GM21723 (cell line): ENCODE measurements at regions not wholly inside any gene's neighbourhood (a gene's known extent, or its start where the extent isn't known, plus 50 kb on each side); places are given as distances from the start of the nearest gene placed in this dataset.

ENCODE experiments used
- ATAC-seq: cut with Tn5 transposase; IDR thresholded peaks from one replicate; pipeline ENCODE4 v1.9.1; 2021; ENCODE audit warnings: mild to moderate bottlenecking, moderate library complexity; ENCODE audit not compliant: unreplicated experiment

DNA sequence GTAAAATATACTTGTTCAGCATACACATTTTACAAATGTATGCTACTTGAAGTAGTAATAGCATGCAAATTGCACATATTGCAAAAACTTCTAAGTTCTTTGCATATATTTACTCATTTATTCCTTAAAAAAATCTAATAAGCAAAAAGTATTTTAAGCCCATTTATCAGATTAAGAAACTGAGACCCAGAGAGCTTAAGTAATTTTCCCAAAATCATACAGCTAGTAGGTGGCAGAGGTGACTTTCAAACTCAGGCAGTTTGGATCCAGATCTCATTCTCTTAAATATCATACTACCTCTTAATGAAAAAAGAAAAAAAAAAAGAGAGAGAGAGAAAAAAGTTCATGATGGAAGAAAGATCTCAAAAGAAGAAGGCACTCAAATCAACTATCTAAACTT, 157.9 kb downstream of the RPS12 start:
- ATAC-seq = no peak

DNA sequence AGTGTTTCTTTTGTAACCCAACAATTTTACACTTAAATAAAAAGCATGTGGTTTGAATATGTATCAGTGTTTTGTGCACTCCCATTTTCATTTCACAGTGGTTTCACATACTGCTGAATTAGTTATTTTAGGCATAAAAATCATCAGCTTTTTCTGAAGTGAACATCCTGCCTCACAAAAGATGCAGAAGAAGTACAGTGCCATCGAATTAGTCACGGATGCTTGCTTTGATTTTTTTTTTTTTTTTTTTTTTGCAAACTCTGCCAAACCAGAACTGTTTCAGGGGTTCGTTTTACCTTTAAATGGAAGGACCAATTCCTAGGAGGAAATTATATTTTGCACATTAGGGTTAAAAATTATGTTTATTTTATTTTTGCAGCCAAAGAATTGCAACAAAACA, 158.6 kb downstream of the RPS12 start:
- no peak for ATAC-seq

DNA sequence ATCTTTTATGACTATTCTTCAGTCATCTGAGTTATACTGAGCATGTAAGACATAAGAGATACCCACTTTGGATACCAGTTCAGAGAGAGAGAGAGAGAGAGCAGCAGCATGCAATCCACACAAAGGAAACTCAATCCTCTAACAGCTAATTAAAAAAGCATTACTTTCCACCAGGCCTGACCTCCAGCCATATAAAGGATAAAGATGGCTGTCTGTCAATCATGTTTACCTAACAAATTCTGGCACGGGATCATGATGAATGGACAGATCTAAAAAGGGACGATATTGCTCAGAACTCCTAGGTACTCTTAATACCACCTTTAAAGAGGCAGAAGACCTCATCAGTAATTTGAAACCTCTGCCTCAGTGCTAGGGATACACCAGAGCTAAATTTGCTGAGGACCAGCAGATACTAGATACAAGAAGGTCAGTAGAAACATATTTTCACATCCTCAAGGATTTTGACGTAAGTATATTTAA, 159.2 kb downstream of the RPS12 start:
- ATAC-seq = no peak

GRCh38 chr6:132974122-132974521, 159.8 kb downstream of the RPS12 start:
- ATAC-seq = no peak

GRCh38 chr6:132977413-132977812, 163.0 kb downstream of the RPS12 start:
- ATAC-seq = no peak

DNA sequence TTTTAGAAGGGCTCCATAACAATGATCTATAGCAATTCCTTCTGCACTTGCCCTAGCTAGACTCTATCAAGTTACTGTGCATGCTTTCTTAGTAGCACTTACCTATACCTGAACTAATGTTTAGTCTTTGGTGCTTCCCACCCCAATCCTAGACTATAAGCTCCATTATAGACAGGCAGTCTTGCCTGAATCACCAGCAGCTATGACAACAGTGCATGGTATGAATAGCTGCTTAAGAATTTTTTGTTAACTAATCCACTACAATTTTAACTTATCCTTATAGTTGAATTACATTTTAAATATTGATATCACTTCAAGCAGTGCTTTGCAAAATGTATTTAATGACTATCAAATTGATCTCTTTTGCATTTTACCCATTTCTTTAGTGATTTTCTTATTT, 164.3 kb downstream of the RPS12 start:
- ATAC-seq = no peak

- no peak for ATAC-seq
Measured at GRCh38 chr6:132993738-132994137, 179.4 kb downstream of the RPS12 start.

DNA sequence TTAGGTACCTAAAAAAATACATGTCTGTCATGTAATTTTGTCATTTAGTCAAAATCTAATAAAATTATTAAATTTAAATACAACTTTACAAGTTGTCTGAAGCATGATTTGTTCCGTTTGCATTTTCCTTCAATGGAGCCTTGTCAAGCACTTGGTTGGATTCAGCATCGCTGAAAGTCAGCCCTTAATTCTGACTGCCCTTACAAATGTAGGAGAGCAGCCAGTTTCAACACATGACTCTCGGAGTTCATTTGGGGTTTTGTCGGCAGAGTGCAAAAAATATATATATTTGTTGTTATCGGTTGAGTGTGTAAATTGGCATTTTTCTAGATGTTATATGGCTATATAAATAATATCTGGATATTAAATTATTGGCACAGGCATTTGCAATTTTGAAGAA, 180.6 kb downstream of the RPS12 start:
- ATAC-seq = no peak

DNA sequence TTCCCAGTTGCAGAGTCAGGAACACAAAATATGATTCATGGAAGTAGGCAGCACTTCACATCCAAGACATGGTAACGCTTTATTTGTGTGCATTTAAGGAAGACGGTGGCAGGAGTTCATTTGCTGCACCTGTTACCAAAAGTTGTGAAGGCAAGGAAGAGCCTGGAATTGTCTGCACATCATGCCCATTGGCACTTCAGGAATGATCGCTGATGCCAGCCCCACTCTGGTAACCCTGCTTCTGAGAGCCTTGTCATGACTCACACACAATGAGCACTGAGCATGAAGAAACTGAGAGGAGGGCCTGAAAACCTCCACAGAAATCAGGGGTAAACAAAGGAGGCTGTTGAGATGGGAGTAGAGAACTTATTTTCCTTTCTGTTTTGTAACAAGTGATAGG, 181.1 kb downstream of the RPS12 start:
- no peak for ATAC-seq

- ATAC-seq = no peak
Measured at GRCh38 chr6:132998418-132998817, 184.0 kb downstream of the RPS12 start.

DNA sequence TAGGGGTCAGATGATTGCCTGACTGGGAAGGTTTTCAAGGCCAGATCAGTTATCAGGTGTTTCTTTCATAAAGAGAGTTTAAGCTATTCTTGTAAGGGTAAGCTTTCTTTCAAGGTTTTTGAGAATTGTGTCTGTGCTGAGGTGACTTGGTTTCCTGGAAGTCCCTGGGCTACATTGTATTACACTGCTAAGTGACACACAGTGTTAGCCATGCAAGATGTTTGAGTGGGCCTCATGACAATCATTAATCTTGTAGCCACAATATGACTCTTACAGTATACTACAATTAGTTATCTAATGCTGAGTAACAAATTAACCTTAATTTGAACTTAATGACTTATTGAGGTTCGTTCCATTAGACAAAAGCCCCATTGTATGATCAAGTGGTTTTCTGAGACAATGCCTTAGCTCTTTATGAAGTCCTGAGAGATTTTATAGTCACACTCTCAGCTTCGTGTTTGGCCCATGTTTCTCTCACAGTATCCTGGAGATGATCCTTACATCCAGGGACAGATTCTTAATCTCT, 186.7 kb downstream of the RPS12 start:
- ATAC-seq = no peak

DNA sequence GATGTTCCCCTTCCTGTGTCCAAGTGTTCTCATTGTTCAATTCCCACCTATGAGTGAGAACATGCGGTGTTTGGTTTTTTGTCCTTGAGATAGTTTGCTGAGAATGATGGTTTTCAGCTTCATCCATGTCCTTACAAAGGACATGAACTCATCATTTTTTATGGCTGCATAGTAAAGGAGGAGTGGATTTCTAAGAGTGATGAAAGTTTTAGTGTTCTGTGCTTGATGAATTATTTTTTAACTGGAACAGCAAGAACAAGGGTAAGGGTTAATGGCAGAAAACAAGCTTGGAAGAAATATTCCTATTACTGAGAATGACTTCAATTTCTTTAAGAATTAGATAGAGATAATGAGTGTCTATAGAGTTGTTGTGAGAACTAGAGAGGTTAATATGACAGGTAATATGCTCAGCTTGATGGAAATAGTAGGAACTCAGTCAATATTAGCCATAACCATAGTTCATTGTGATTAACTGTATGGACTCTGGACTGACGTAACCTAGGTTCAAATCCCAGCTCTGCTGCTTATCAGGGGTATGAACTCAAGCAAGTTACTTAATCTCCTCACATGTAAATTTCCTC, 190.0 kb downstream of the RPS12 start:
- no peak for ATAC-seq

DNA sequence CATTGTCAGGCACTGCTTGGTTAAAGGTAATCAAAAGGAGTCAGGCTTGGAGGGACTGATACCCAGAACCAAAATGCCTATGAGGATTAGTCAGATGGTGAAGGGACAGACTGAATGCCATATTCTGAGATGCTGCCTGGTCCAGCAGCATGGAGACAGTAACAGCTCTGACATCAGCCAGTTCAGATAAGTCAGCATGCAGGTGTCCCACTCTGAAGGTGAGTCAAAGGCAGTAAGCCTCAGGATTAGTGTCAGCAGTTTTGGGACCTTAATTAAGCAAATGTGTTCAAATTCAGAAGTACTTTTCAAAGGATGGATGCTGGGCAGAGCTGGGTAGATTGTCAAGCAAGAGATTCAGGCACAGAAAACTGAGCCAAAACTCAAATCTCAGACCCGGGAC, 198.4 kb downstream of the RPS12 start:
- no peak for ATAC-seq

- no peak for ATAC-seq
Measured at GRCh38 chr6:133016631-133017030, 202.3 kb downstream of the RPS12 start.

GRCh38 chr6:133017581-133017980, 203.2 kb downstream of the RPS12 start:
- no peak for ATAC-seq

DNA sequence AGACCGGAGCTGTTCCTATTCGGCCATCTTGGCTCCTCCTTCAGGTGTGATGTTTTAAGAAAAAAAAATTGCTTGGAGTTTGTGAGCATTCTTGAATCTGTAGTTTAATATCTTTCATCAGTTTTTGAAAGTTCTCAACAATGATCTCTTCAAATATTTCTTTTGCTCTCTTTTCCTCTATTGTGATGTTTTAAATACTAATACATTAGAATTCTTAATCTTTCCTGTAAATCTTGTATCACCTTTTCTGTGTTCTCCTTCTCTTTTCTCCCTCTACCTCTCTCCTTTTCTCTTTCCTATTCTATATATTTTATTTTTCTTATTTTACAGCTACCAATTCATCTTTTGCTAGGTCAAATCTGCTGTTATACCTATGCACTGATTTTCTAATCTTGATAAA, 212.3 kb downstream of the RPS12 start:
- no peak for ATAC-seq

DNA sequence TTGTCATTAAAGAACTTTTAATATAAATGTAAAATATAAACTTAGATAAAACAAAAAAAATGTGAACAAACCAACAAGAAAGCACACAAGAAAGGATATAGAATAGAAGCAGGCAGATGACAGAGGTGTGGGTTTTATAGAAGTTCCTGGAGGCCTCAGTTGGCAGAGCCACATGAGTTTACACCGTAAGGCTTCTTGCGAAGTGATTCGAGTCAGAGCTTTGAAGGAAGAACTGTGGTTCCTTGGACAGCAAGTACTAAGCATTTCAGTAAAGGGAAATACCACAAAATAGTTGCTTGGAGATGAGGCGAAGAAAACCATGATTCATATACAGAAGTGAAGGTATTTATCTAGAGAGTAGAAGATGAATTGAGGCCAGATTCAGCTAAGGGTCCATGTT, 207.9 kb upstream of the EYA4 start:
- no peak for ATAC-seq

DNA sequence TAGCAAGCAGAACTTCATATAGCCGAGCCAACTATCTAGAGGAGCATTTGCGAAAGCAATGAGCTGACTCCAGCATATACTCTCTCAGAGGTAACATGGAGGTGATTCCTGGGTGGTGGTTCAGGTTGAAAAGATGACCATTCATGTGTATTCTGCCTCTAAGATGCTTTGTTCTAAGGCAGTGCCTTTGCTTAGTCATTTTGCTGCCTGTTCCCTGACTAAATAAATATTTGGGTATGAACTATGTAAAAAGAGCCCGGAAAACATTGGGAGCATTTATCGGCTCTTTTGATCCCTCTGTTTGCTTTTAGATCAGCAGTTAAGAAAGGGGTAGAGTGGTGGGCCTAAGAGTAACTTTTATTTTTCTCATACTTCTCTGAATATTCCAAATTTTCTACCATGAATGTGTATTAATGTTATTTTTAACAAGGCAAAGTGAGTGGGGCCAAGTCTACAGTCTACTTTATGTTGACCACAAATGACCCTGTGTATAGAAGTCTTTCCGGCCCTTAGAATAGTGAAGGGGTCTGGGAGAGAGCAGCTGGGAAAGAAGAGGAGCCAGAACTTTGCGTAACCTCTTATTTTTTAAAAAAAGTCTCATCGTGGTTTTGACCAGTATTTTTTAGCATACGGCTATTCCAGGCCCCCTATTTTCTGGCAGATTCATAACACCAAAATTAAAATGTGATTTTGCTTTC, 206.5 kb upstream of the EYA4 start:
- ATAC-seq = no peak

DNA sequence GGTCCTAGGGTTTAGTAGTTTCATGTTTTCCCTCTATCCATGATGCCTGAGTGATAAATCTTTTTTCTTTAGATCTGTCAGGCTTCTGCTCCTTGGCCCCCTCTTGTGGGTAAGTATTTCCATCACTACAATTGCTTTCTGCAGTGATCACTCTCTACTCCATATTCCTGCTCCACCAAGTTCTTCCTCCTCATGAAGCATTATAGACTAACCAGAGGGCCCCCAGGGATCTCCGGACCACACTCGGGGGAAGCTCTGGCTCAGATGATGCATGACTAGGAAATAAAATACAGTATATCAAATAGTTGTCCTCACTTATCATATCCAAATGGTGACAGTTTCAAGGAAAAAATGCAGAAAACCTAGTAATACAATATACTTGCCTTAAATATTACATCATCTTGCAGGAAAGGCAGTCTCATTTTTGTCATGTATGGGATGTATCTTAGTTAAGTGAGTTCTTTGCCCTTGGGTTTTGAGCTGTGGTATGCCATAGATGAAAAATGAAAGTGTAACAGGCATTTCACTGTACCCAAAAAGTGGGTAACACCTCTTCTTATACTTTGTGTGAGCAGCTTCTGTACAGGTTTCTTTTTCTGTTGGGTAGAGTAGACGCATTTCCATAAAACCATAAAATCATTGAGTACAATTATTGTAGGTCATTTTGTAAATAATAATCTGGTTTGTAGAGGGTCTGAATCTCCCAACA, 200.9 kb upstream of the EYA4 start:
- ATAC-seq = no peak

- no peak for ATAC-seq
Measured at GRCh38 chr6:133040803-133041419, 200.2 kb upstream of the EYA4 start.

DNA sequence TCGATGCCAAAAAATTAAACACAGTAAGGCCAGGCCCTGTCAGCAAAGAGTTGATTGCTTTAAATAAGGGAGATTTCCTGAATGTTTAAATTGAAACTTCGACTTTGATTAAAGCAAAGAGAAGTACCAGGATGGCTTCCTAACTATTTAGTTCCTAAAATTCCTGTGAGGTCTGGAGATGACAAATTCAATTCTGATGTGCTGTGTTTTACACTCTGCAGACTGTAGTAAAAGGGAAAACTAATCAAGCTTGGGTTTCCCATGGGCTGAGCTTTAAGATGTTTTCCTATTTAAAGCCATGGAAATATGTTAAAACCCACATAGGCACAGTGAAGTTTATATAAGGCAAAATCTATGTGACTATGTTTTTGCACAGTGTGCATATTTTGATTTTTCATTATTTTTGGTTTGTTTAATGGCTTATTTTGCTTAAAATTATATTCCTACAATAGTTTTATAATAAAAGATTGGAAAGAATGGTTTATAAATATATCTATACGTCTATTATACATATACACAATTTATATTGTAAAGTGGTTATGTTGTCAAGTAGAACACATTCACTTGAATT, 198.5 kb upstream of the EYA4 start:
- no peak for ATAC-seq
